Lower leg skin (tissue), 3 donors: ENCODE measurements at regions not wholly inside any gene's neighbourhood (a gene's known extent, or its start where the extent isn't known, plus 50 kb on each side); places are given as distances from the start of the nearest gene placed in this dataset.

Source experiments
- CTCF ChIP-seq, 3 donors: fragments of 450-650 bp; IDR thresholded peaks; one replicate each; pipeline ENCODE4 v1.5.1; 2016; ENCODE audit warnings: antibody characterized with exemption in 3 of 3, mild to moderate bottlenecking in 3 of 3, moderate library complexity in 2 of 3
- POLR2A ChIP-seq, 2 donors: fragments of 450-650 bp; IDR thresholded peaks; one replicate each; pipeline ENCODE4 v1.6.1; 2016 to 2017; ENCODE audit warnings: antibody characterized with exemption in 2 of 2, mild to moderate bottlenecking in 1 of 2, moderate library complexity in 1 of 2

DNA sequence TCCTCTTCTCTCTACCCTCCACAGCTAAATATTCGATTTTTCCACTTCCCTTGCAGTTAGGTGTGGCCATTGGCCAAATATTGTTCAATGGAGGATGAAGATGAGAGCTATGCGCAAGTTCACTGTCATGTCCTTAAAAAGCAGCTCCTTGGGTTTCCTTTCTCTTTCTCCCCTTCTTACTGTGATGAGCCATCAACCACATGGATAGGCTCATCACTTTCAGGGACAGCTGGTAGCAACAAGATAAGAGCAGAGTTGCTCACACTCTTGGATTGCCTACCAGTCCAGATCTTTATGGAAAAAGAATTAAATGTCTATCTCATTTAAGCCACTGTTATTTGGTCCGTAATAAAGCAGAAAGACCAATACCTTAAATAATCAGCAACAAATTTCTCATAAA lies 377.0 kb downstream of the DDX10 start:
- TF ChIP-seq CTCF (IDR thresholded peaks at IDR 0.05), result no peak
- TF ChIP-seq POLR2A (IDR thresholded peaks at IDR 0.05), result no peak
